ENCODE measurements at regions not wholly inside any gene's neighbourhood (a gene's known extent, or its start where the extent isn't known, plus 50 kb on each side); places are given as distances from the start of the nearest gene placed in this dataset.

GRCh38 chr11:127574478-127574877 is 573.9 kb upstream of the KIRREL3 start:
- Histone ChIP-seq H3K4me3 (ENCODE audit: low read length) (no peak overlapping the region), H3K27ac (ENCODE audit: low read length) (no peak overlapping the region), H4K20me1 (ENCODE audit: insufficient read depth) (no peaks in the 10 kb centered on the region), H2AFZ (ENCODE audit: low read depth, low read length) (no peak overlapping the region), H3K9ac (ENCODE audit: low read length) (no peak overlapping the region), H3F3A (ENCODE audit: insufficient read depth, low read length, poor library complexity, severe bottlenecking) (no peaks in the 10 kb centered on the region), H3K79me2 (replicated peaks; ENCODE audit: insufficient read depth, low read length) (no peaks in the 10 kb centered on the region), H3K9me2 (ENCODE audit: insufficient read depth, low read length) (no peaks in the 10 kb centered on the region), H3K27me3 (ENCODE audit: insufficient read depth, low read depth, low read length) (no peaks in the 10 kb centered on the region), H3K9me3 (ENCODE audit: low read length) (no peaks in the 10 kb centered on the region), H3K36me3 (ENCODE audit: insufficient read depth, low read length) (no peaks in the 10 kb centered on the region), H3K4me2 (ENCODE audit: low read length) (no peak overlapping the region)
- TF ChIP-seq EP300 (conservative IDR thresholded peaks at IDR 0.05; ENCODE audit: poor library complexity, severe bottlenecking): no peak
- TF ChIP-seq SMC3 (conservative IDR thresholded peaks at IDR 0.05; ENCODE audit: poor library complexity): no peak
- TF ChIP-seq CTCF (IDR thresholded peaks at IDR 0.05; ENCODE audit: poor library complexity, severe bottlenecking): no peak
- no peak for TF ChIP-seq REST (IDR thresholded peaks at IDR 0.05; ENCODE audit: borderline replicate concordance)
- no peak for TF ChIP-seq RAD21 (conservative IDR thresholded peaks at IDR 0.05)

- no peaks in the 10 kb centered on the region for H4K20me1 ChIP-seq (ENCODE audit: insufficient read depth)
- no peak overlapping the region for H3K27ac ChIP-seq (ENCODE audit: low read length)
- H2AFZ ChIP-seq (ENCODE audit: low read depth, low read length): no peak overlapping the region
- no peak overlapping the region for H3K4me3 ChIP-seq (ENCODE audit: low read length)
- H3K79me2 ChIP-seq (replicated peaks; ENCODE audit: insufficient read depth, low read length): no peaks in the 10 kb centered on the region
- H3K4me2 ChIP-seq (ENCODE audit: low read length): no peak overlapping the region
- H3K36me3 ChIP-seq (ENCODE audit: insufficient read depth, low read length): no peaks in the 10 kb centered on the region
- no peaks in the 10 kb centered on the region for H3K9me2 ChIP-seq (ENCODE audit: insufficient read depth, low read length)
- H3K9me3 ChIP-seq (ENCODE audit: low read length): no peaks in the 10 kb centered on the region
- no peaks in the 10 kb centered on the region for H3F3A ChIP-seq (ENCODE audit: insufficient read depth, low read length, poor library complexity, severe bottlenecking)
- no peak overlapping the region for H3K9ac ChIP-seq (ENCODE audit: low read length)
- H3K27me3 ChIP-seq (ENCODE audit: insufficient read depth, low read depth, low read length): no peaks in the 10 kb centered on the region
- TF ChIP-seq SMC3 (conservative IDR thresholded peaks at IDR 0.05; ENCODE audit: poor library complexity) (no peak), EZH2 (IDR thresholded peaks at IDR 0.05; ENCODE audit: borderline replicate concordance, insufficient read depth, low read length, poor library complexity, severe bottlenecking) (no peak), POLR2AphosphoS5 (IDR thresholded peaks at IDR 0.05) (no peak), EP300 (conservative IDR thresholded peaks at IDR 0.05; ENCODE audit: poor library complexity, severe bottlenecking) (no peak), RAD21 (conservative IDR thresholded peaks at IDR 0.05) (no peak), MXI1 (conservative IDR thresholded peaks at IDR 0.05; ENCODE audit: poor library complexity, severe bottlenecking) (no peak), TAF1 (IDR thresholded peaks at IDR 0.05; ENCODE audit: low read depth) (no peak), REST (IDR thresholded peaks at IDR 0.05; ENCODE audit: borderline replicate concordance) (no peak), CTCF (IDR thresholded peaks at IDR 0.05; ENCODE audit: poor library complexity, severe bottlenecking) (no peak)
These were observed 568.3 kb upstream of the KIRREL3 start for GRCh38 chr11:127568891-127569290.
